Ishikawa (cell line): ENCODE measurements at regions not wholly inside any gene's neighbourhood (a gene's known extent, or its start where the extent isn't known, plus 50 kb on each side); places are given as distances from the start of the nearest gene placed in this dataset.

Experiments
- CREB1 ChIP-seq: IDR thresholded peaks from 2 replicates; pipeline ENCODE4 v1.6.1; 2012; ENCODE audit warnings: low read depth
- EGR1 ChIP-seq: IDR thresholded peaks from 2 replicates; pipeline ENCODE4 v1.6.1; 2012
- EP300 ChIP-seq: IDR thresholded peaks from 2 replicates; pipeline ENCODE4 v1.6.1; 2012; ENCODE audit warnings: borderline replicate concordance
- FOXM1 ChIP-seq: IDR thresholded peaks from 2 replicates; pipeline ENCODE4 v1.6.1; 2012; ENCODE audit warnings: low read depth, borderline replicate concordance
- MAX ChIP-seq: IDR thresholded peaks from 2 replicates; pipeline ENCODE4 v1.6.1; 2012
- NFIC ChIP-seq: IDR thresholded peaks from 2 replicates; pipeline ENCODE4 v1.6.1; 2012
- RAD21 ChIP-seq: IDR thresholded peaks from 2 replicates; pipeline ENCODE4 v1.6.1; 2012; ENCODE audit warnings: low read depth
- REST ChIP-seq: IDR thresholded peaks from 2 replicates; pipeline ENCODE4 v1.6.1; 2012; ENCODE audit warnings: low read depth, mild to moderate bottlenecking
- TAF1 ChIP-seq: IDR thresholded peaks from 2 replicates; pipeline ENCODE4 v1.6.1; 2012; ENCODE audit warnings: low read depth, mild to moderate bottlenecking
- TCF12 ChIP-seq: IDR thresholded peaks from 2 replicates; pipeline ENCODE4 v1.6.1; 2012; ENCODE audit warnings: low read depth
- TEAD4 ChIP-seq: IDR thresholded peaks from 2 replicates; pipeline ENCODE4 v1.6.1; 2012
- YY1 ChIP-seq: IDR thresholded peaks from 2 replicates; pipeline ENCODE4 v1.6.1; 2012; ENCODE audit warnings: low read depth

- TF ChIP-seq REST (no peak), TEAD4 (no peak), EP300 (no peak), MAX (no peak), FOXM1 (no peak), CREB1 (no peak), YY1 (no peak), TAF1 (no peak), RAD21 (no peak), TCF12 (no peak), EGR1 (no peak), NFIC (no peak)
Measured at GRCh38 chr12:84727961-84728360, 184.6 kb downstream of the SLC6A15 start.
